ENCODE measurements at regions not wholly inside any gene's neighbourhood (a gene's known extent, or its start where the extent isn't known, plus 50 kb on each side); places are given as distances from the start of the nearest gene placed in this dataset.

DNA sequence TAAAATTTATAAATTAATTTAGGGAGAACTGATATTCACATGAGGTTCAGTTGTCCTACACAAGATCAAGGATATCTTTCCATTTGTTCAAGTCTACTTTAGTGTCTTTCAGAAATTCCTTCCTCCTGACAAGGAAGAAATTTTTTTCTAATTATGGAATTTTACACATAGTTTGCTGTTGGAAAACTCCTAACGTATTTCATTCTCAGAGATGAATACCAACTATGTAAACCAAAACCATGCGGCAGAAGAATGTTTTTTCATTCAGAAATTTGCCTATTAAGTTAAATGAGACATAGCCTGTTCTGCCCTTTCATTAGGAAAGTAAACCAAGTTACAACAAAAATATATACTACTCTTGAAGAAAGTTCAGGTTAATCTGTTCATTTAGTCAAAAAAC is 111.2 kb upstream of the PRDM1 start:
- Mint-ChIP-seq H3K36me3 (ENCODE audit: low read depth) (peaks cover 45% of the 10 kb centered on the region), H3K27me3 (ENCODE audit: low read depth) (no peaks in the 10 kb centered on the region), H3K4me1 (ENCODE audit: low read depth) (peaks cover 24% of the 10 kb centered on the region), H3K4me3 (ENCODE audit: low read depth) (no peak overlapping the region), H3K27ac (no peak overlapping the region), H3K9me3 (peaks cover 47% of the 10 kb centered on the region)
- no peak for DNase-seq (ENCODE audit: low spot score)
- intact Hi-C loops (cut with micrococcal nuclease): no loop called here

- Mint-ChIP-seq H3K27ac (no peak overlapping the region), H3K36me3 (ENCODE audit: low read depth) (peaks cover 38% of the 10 kb centered on the region), H3K4me3 (ENCODE audit: low read depth) (no peak overlapping the region), H3K9me3 (peaks cover 60% of the 10 kb centered on the region), H3K4me1 (ENCODE audit: low read depth) (peaks cover 7% of the 10 kb centered on the region), H3K27me3 (ENCODE audit: low read depth) (no peaks in the 10 kb centered on the region)
- intact Hi-C loops (cut with micrococcal nuclease): no loop called here
- DNase-seq (ENCODE audit: low spot score): no peak
Measured at GRCh38 chr6:105972440-105972839, 113.7 kb upstream of the PRDM1 start.

GRCh38 chr6:105968603-105969333 is 117.4 kb upstream of the PRDM1 start:
- Mint-ChIP-seq H3K36me3 (ENCODE audit: low read depth) (peaks cover 26% of the 10 kb centered on the region), H3K27me3 (ENCODE audit: low read depth) (no peaks in the 10 kb centered on the region), H3K4me1 (ENCODE audit: low read depth) (peaks cover 6% of the 10 kb centered on the region), H3K27ac (no peak overlapping the region), H3K9me3 (peaks cover 49% of the 10 kb centered on the region), H3K4me3 (ENCODE audit: low read depth) (no peak overlapping the region)
- intact Hi-C loops (cut with micrococcal nuclease): no loop called here
- DNase-seq (ENCODE audit: low spot score): no peak

- DNase-seq (ENCODE audit: low spot score): no peak
- Mint-ChIP-seq H3K27me3 (ENCODE audit: low read depth) (no peaks in the 10 kb centered on the region), H3K9me3 (peaks cover 42% of the 10 kb centered on the region), H3K4me3 (ENCODE audit: low read depth) (no peak overlapping the region), H3K4me1 (ENCODE audit: low read depth) (peaks cover 4% of the 10 kb centered on the region), H3K27ac (no peak overlapping the region), H3K36me3 (ENCODE audit: low read depth) (peaks cover 19% of the 10 kb centered on the region)
- intact Hi-C loops (cut with micrococcal nuclease): no loop called here
Measured at GRCh38 chr6:105967917-105968602, 118.1 kb upstream of the PRDM1 start.

DNA sequence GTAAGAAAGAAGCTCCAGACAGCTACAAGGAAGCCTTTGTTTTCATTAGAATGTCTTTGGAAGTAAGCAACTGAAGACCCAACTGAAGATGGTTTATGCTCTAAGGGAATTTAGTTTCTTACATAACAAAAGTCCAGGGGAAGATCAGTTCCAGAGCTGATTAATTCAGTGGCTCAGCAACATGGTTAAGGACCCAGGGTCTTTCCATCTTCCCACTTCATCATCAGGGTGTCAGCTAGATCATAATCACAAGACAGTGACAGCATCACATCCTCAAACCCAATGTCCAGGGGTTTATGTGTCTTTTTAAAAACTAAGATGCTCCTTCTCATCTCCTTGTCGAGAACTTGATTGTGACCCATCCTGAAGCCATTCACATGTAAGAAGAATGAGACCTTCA is 119.7 kb upstream of the PRDM1 start:
- Mint-ChIP-seq H3K36me3 (ENCODE audit: low read depth) (peaks cover 4% of the 10 kb centered on the region), H3K27me3 (ENCODE audit: low read depth) (no peaks in the 10 kb centered on the region), H3K27ac (no peak overlapping the region), H3K4me3 (ENCODE audit: low read depth) (no peak overlapping the region), H3K9me3 (peaks cover 26% of the 10 kb centered on the region), H3K4me1 (ENCODE audit: low read depth) (peaks cover 4% of the 10 kb centered on the region)
- DNase-seq (ENCODE audit: low spot score): no peak
- intact Hi-C loops (cut with micrococcal nuclease): no loop called here

- peaks cover 4% of the 10 kb centered on the region for H3K4me1 Mint-ChIP-seq (ENCODE audit: low read depth)
- H3K36me3 Mint-ChIP-seq (ENCODE audit: low read depth): peaks cover 4% of the 10 kb centered on the region
- H3K27ac Mint-ChIP-seq: no peak overlapping the region
- H3K27me3 Mint-ChIP-seq (ENCODE audit: low read depth): no peaks in the 10 kb centered on the region
- no peak overlapping the region for H3K4me3 Mint-ChIP-seq (ENCODE audit: low read depth)
- intact Hi-C loops (cut with micrococcal nuclease): no loop called here
- DNase-seq (ENCODE audit: low spot score): no peak
- peaks cover 18% of the 10 kb centered on the region for H3K9me3 Mint-ChIP-seq
Measured at GRCh38 chr6:105964979-105965760, 121.0 kb upstream of the PRDM1 start.

- Mint-ChIP-seq H3K27me3 (ENCODE audit: low read depth) (peaks cover 1% of the 10 kb centered on the region), H3K4me3 (ENCODE audit: low read depth) (no peak overlapping the region), H3K9me3 (no peaks in the 10 kb centered on the region), H3K4me1 (ENCODE audit: low read depth) (peaks cover 9% of the 10 kb centered on the region), H3K27ac (no peak overlapping the region), H3K36me3 (ENCODE audit: low read depth) (no peaks in the 10 kb centered on the region)
- intact Hi-C loops (cut with micrococcal nuclease): no loop called here
- DNase-seq (ENCODE audit: low spot score): no peak
Measured at GRCh38 chr6:105954148-105954547, 132.0 kb upstream of the PRDM1 start.

GRCh38 chr6:105952772-105953690 is 133.1 kb upstream of the PRDM1 start:
- peaks cover 9% of the 10 kb centered on the region for H3K4me1 Mint-ChIP-seq (ENCODE audit: low read depth)
- intact Hi-C loops (cut with micrococcal nuclease): no loop called here
- no peak for DNase-seq (ENCODE audit: low spot score)
- H3K27me3 Mint-ChIP-seq (ENCODE audit: low read depth): peaks cover 1% of the 10 kb centered on the region
- no peak overlapping the region for H3K27ac Mint-ChIP-seq
- no peaks in the 10 kb centered on the region for H3K36me3 Mint-ChIP-seq (ENCODE audit: low read depth)
- H3K4me3 Mint-ChIP-seq (ENCODE audit: low read depth): no peak overlapping the region
- H3K9me3 Mint-ChIP-seq: peaks cover 4% of the 10 kb centered on the region

DNA sequence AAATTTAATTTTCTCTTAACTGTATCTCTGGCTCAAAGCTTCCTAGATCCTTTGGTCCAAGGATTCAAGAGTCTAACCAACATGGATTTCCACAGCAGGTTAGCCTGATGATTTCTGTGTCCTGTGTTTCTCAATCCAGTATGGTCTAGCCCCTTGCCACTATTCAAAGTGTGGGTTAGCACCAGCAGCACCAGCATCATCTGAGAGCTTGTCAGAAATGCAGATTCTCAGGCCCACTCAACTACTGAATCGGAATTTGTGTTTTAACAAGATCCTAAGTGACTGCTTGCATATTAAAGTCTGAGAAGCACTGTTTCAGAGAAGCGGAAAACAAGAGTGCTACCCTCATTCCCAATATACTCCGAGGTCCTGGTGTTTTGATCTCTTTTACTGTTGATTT is 133.8 kb upstream of the PRDM1 start:
- Mint-ChIP-seq H3K4me1 (ENCODE audit: low read depth) (peaks cover 9% of the 10 kb centered on the region), H3K27ac (no peak overlapping the region), H3K4me3 (ENCODE audit: low read depth) (no peak overlapping the region), H3K36me3 (ENCODE audit: low read depth) (no peaks in the 10 kb centered on the region), H3K9me3 (peaks cover 4% of the 10 kb centered on the region), H3K27me3 (ENCODE audit: low read depth) (peaks cover 1% of the 10 kb centered on the region)
- intact Hi-C loops (cut with micrococcal nuclease): no loop called here
- DNase-seq (ENCODE audit: low spot score): no peak

GRCh38 chr6:105951322-105951721 is 134.8 kb upstream of the PRDM1 start:
- H3K9me3 Mint-ChIP-seq: peaks cover 4% of the 10 kb centered on the region
- intact Hi-C loops (cut with micrococcal nuclease): no loop called here
- H3K36me3 Mint-ChIP-seq (ENCODE audit: low read depth): no peaks in the 10 kb centered on the region
- H3K4me3 Mint-ChIP-seq (ENCODE audit: low read depth): no peak overlapping the region
- no peak for DNase-seq (ENCODE audit: low spot score)
- peaks cover 1% of the 10 kb centered on the region for H3K27me3 Mint-ChIP-seq (ENCODE audit: low read depth)
- no peak overlapping the region for H3K27ac Mint-ChIP-seq
- H3K4me1 Mint-ChIP-seq (ENCODE audit: low read depth): peaks cover 13% of the 10 kb centered on the region

DNA sequence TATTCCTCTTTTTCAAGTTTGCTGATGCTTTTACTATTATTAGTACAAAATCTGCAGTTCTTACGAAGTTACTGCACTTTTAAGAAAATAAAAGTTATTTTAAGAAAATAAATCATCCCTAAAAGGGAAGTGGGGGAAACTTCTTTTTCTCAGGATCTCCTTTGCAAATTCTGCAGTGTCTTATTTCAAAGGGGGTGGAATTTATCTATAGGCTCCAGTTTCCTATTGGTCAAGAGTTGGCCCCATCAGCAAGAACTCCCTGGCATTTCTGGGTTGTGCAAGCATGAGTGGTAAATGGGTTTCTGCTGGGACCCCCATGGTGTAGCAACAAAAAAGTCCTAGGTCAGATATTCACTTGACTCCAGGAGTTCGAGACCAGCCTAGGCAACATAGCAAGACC is 136.3 kb upstream of the PRDM1 start:
- Mint-ChIP-seq H3K27me3 (ENCODE audit: low read depth) (peaks cover 1% of the 10 kb centered on the region), H3K4me3 (ENCODE audit: low read depth) (no peak overlapping the region), H3K4me1 (ENCODE audit: low read depth) (peaks cover 16% of the 10 kb centered on the region), H3K9me3 (peaks cover 4% of the 10 kb centered on the region), H3K27ac (no peak overlapping the region), H3K36me3 (ENCODE audit: low read depth) (no peaks in the 10 kb centered on the region)
- no peak for DNase-seq (ENCODE audit: low spot score)
- intact Hi-C loops (cut with micrococcal nuclease): no loop called here

DNA sequence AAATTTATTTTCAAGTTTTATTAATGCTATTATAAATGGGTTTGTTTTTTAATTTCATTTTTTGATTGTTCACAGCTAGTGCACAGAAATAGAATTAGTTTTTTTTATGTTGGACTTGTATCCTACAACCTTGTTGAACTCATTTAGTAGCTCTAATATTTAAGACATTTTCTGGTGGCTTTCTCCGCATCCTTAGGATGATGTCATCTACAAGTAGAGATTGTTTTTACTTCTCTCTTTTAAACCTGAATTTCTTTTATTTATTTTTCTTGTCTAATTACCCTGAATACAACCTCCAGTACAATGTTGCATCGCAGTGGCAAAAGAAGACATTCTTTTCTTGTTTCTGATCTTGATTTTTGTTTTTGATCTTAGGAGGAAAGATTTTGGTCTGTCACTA is 142.6 kb upstream of the PRDM1 start:
- DNase-seq (ENCODE audit: low spot score): no peak
- H3K9me3 Mint-ChIP-seq: peaks cover under 1% of the 10 kb centered on the region
- H3K4me3 Mint-ChIP-seq (ENCODE audit: low read depth): no peak overlapping the region
- peaks cover 8% of the 10 kb centered on the region for H3K27me3 Mint-ChIP-seq (ENCODE audit: low read depth)
- H3K4me1 Mint-ChIP-seq (ENCODE audit: low read depth): peaks cover 27% of the 10 kb centered on the region
- intact Hi-C loops (cut with micrococcal nuclease): no loop called here
- peaks cover 3% of the 10 kb centered on the region for H3K36me3 Mint-ChIP-seq (ENCODE audit: low read depth)
- no peak overlapping the region for H3K27ac Mint-ChIP-seq

Data from activated T-helper 2 cell treated with anti-CD3 and anti-CD28 coated beads, Interferon-gamma antibody, Interleukin-2, Interleukin-4, amounts not matched to agents 10 μg/mL and 5 μg/mL and 100 μg/mL, durations not matched to agents 14 hours and 24 hours and 36 hours (primary cell).